ENCODE measurements at regions not wholly inside any gene's neighbourhood (a gene's known extent, or its start where the extent isn't known, plus 50 kb on each side); places are given as distances from the start of the nearest gene placed in this dataset.

GRCh38 chr4:186787536-186787935 is 63.9 kb upstream of the FAT1 start:
- H3K9me3 ChIP-seq: no peaks in the 10 kb centered on the region
- H3K4me1 ChIP-seq (ENCODE audit: control insufficient read depth in 1 of 2, insufficient read depth in 1 of 2, low read depth in 1 of 2, low read length in 1 of 2): no peaks in the 10 kb centered on the region
- H3K4me3 ChIP-seq (ENCODE audit: low read depth in 1 of 2, low read length in 1 of 2): no peak overlapping the region
- no peak overlapping the region for H3K27ac ChIP-seq
- H3K36me3 ChIP-seq: no peaks in the 10 kb centered on the region
- H3K27me3 ChIP-seq: no peaks in the 10 kb centered on the region
- TF ChIP-seq CTCF (IDR thresholded peaks at IDR 0.05): no peak

GRCh38 chr4:186789651-186790050 is 66.0 kb upstream of the FAT1 start:
- Histone ChIP-seq H3K27ac (no peak overlapping the region), H3K9me3 (no peaks in the 10 kb centered on the region), H3K4me1 (ENCODE audit: control insufficient read depth in 1 of 2, insufficient read depth in 1 of 2, low read depth in 1 of 2, low read length in 1 of 2) (no peaks in the 10 kb centered on the region), H3K27me3 (no peaks in the 10 kb centered on the region), H3K4me3 (ENCODE audit: low read depth in 1 of 2, low read length in 1 of 2) (no peak overlapping the region), H3K36me3 (no peaks in the 10 kb centered on the region)
- TF ChIP-seq CTCF (IDR thresholded peaks at IDR 0.05): no peak

- Histone ChIP-seq H3K4me1 (ENCODE audit: control insufficient read depth in 1 of 2, insufficient read depth in 1 of 2, low read depth in 1 of 2, low read length in 1 of 2) (no peaks in the 10 kb centered on the region), H3K27ac (no peak overlapping the region)
Measured at GRCh38 chr4:186790630-186791029, 67.0 kb upstream of the FAT1 start.

GRCh38 chr4:186792728-186793366 is 69.2 kb upstream of the FAT1 start:
- no peak overlapping the region for H3K4me3 ChIP-seq (ENCODE audit: low read depth in 1 of 2, low read length in 1 of 2)
- no peaks in the 10 kb centered on the region for H3K36me3 ChIP-seq
- no peak overlapping the region for H3K27ac ChIP-seq
- TF ChIP-seq CTCF (IDR thresholded peaks at IDR 0.05): no peak
- H3K27me3 ChIP-seq: no peaks in the 10 kb centered on the region
- no peaks in the 10 kb centered on the region for H3K4me1 ChIP-seq (ENCODE audit: control insufficient read depth in 1 of 2, insufficient read depth in 1 of 2, low read depth in 1 of 2, low read length in 1 of 2)
- H3K9me3 ChIP-seq: no peaks in the 10 kb centered on the region

More at GRCh38 chr4:186790630-186791029, 67.0 kb upstream of the FAT1 start:
- Histone ChIP-seq H3K9me3 (no peaks in the 10 kb centered on the region), H3K4me3 (ENCODE audit: low read depth in 1 of 2, low read length in 1 of 2) (no peak overlapping the region), H3K27me3 (no peaks in the 10 kb centered on the region), H3K36me3 (no peaks in the 10 kb centered on the region)
- TF ChIP-seq CTCF (IDR thresholded peaks at IDR 0.05): no peak

GRCh38 chr4:186798951-186799659 is 75.4 kb upstream of the FAT1 start:
- no peak for TF ChIP-seq CTCF (IDR thresholded peaks at IDR 0.05)
- Histone ChIP-seq H3K9me3 (no peaks in the 10 kb centered on the region), H3K27ac (no peak overlapping the region), H3K4me1 (ENCODE audit: control insufficient read depth in 1 of 2, insufficient read depth in 1 of 2, low read depth in 1 of 2, low read length in 1 of 2) (no peaks in the 10 kb centered on the region), H3K36me3 (no peaks in the 10 kb centered on the region), H3K27me3 (no peaks in the 10 kb centered on the region), H3K4me3 (ENCODE audit: low read depth in 1 of 2, low read length in 1 of 2) (no peak overlapping the region)

Measured in neutrophil (primary cell).